GM20431 (cell line): ENCODE measurements at regions not wholly inside any gene's neighbourhood (a gene's known extent, or its start where the extent isn't known, plus 50 kb on each side); places are given as distances from the start of the nearest gene placed in this dataset.

Source experiments
- in situ Hi-C: fragments of 300-500 bp; cut with MseI, MboI; formaldehyde crosslinking; loops from one replicate; pipeline ENCODE4 v1.15.0; 2020; ENCODE audit warnings: low sequenced_read_pairs; ENCODE audit not compliant: unreplicated experiment

DNA sequence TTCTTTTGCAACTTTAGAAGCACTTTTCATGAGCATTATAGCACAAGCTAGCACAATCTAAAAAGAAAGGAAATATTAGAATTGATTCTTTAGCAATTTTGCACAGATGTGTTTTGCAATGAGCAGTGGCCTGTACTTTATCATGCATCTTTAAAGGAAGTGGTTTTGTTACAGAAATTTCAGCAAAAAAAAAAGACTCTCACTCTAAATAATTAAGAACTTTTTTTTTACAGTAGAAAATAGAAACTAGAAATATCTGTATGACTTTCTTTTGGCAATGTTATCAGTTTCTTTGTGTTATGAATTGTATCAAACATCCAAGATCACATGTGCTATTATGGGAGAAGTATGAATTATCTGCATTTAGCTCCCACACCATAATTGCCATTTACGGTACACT, 195.7 kb upstream of the KLF6 start:
- in situ Hi-C loops, result no loop called here

DNA sequence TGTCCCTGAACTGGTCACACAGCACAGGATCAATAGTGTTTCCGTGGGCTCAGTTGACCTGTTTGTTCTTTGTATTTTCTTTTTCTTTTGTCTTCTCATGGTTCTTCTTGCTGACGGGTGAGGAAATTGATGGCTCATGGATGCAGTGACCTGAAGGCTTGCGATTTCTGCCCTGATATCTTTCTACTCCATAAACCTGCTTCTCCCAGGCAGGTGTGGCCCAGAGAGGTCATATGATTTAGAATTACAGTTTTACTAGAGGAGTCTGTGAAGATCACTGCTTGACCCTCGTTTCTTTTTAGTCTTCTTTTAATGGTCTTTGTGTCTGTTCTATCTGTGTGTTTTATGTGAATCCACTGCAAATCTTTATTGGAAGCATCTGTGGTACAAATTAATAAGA, 195.1 kb upstream of the KLF6 start:
- in situ Hi-C loops, result no loop called here

DNA sequence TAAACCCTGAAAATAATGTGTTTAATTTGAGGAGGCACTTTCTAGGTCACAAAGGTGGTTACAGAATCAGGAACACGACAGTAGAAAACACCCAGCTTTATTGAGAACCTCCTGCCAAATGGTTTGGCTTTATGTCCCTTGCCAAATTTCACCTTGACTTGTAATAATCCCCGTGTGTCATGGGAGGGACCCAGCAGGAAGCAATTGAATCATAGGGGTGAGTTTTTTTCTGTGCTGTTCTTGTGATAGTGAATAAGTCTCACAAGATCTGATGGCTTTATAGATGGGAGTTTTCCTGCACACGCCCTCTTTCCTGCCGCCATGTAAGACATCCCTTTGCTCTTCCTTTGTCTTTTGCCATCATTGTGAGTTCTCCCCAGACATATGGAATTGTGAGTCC, 193.8 kb upstream of the KLF6 start:
- in situ Hi-C loops, result no loop called here

DNA sequence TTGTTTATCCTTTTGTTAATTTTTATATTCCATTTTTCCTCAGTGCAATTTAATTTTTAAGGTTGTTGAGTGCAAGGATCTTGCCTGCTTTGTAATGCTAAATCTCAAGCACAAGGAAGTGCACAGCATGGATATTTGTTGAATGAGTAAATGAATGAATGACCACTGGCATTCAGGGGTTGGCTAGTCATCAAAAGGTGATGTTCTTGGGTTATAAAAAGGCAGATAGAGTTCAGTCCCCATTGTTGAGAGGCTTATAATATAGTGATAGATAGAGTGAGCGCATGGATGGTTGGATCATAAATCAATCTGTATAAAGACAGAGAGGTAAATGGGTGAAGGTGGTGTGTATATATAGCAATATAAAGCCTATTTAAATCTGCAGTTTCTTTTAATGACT, 193.2 kb upstream of the KLF6 start:
- in situ Hi-C loops, result no loop called here

DNA sequence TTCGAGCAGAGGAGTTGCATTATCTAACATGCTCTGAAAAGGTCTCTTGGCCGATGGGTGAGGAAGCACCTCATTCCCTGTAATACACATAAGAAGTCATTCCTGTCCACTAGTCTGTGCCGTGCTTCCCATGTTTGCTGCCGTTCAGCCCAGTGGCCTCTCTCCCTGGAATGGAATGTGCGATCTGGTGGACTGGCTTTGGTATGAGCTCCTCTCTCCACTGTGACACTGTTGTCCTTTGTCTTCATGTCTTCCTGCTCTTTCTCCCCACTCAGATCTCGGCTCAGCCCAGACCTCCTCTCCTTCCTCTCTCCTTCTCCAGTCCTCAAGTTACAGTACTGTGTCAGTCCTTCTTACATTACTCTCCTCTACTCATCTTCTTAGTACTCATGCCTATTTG, 192.8 kb upstream of the KLF6 start:
- in situ Hi-C loops, result no loop called here

DNA sequence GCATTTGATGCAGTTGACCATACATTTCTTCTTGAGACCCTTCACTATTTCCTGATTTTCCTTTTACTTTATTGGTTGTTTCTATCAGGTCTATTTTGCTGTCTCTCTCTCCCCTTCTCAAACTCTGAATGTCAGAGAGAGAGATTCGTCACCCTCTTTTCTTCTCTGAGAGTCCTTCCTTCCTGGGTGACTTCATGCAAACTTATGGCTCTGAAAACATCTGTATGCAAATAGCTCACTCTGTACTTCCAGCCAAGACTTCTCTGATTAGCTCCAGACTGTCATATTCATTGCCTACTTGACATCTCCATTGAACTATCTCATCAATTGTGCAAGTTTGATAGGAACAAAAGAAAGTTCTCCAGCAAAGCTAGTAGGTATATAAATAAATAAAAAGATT, 191.7 kb upstream of the KLF6 start:
- in situ Hi-C loops, result no loop called here

DNA sequence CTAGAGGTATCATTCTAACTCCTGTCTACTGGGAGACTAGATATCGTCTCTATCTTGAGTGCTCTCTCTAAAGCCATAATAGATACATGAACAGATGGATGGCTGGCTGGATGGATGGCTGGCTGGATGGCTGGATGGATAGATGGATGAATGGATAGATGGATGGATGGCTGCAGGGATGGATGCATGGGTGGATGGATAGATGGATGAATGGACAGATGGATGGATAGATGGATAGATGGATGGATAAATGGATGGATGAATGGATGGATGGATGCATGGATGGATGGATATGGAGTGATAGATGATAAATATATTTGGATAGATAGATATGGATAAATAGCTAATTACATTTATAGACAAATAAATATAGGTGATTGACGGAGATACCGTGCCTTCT, 191.2 kb upstream of the KLF6 start:
- in situ Hi-C loops, result no loop called here

DNA sequence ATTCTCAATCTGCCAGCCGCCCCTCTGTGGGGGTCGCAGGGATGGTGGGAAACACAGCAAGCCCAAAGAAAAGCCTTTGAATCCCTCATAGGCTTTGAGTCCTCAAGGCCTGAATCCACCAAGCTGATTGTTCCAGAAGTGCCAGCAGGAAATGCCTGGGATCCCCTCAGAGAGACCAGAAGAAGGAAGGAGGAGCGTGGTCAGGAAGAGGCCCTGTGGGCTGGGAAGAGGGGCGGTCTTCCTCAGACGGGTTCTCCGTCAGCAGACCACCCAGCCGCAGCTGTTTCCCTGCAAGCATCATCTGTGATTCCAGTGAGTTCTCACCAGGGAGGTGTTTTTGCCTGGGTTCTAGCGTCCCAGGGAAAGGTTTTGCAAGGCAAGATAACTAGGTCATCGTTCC, 190.0 kb upstream of the KLF6 start:
- in situ Hi-C loops, result no loop called here

DNA sequence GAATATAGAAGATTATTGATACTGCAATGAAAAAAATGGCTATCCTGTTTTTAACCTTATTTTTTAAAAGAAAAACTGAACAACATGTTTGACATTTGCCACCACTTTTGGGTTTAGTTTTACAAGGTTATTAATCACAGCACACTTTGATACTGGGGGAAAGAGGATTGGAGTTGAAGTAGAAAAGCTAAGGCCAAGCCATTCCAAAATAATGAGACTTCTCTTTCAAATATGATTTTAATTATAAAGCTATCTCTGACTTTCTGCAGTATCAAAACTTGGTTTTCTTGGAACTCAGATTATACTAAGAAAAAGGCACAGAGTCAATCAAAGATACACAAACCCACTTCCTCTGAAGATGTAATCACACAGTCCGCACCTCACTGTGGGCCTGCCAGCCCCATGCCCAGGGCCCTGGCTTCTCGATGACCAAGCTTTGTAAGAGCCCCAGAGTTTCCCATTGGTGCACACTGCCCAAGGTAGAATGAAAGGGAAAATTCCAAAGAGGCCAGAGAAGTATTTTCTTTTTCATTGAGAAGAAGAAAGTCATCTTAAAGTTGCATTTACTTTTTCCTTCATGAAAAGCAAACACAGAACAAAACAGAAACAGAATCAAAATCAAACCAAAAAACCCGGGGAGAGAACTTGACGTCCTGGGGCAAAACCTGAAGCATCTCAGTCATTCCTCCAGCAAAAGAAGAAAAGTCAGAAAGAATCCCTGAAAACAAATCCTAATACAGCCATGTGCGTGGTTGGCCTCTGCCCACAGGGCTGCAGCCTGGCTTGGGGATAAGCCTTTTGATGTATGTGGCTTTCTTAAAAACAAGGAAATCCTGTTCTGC, 187.7 kb upstream of the KLF6 start:
- in situ Hi-C loops, result no loop called here

DNA sequence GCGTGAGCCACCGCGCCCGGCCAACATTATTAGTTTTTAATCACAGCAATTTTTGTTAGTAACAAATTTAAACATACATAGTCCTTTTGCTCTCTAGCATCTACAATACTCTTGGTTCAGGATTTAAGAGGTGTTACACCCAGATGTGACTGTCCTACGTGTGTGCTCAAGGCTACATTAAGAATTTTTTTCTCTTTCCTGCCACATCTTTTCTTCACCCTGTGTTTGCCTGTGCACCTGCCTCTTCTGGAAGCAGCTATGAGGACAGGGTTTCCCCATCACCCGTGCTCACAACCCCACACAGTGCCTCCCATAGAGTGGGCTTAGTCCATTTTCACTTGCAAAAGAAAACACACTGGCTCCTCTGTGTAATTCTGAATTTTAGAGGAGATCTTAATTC, 186.7 kb upstream of the KLF6 start:
- in situ Hi-C loops, result no loop called here

DNA sequence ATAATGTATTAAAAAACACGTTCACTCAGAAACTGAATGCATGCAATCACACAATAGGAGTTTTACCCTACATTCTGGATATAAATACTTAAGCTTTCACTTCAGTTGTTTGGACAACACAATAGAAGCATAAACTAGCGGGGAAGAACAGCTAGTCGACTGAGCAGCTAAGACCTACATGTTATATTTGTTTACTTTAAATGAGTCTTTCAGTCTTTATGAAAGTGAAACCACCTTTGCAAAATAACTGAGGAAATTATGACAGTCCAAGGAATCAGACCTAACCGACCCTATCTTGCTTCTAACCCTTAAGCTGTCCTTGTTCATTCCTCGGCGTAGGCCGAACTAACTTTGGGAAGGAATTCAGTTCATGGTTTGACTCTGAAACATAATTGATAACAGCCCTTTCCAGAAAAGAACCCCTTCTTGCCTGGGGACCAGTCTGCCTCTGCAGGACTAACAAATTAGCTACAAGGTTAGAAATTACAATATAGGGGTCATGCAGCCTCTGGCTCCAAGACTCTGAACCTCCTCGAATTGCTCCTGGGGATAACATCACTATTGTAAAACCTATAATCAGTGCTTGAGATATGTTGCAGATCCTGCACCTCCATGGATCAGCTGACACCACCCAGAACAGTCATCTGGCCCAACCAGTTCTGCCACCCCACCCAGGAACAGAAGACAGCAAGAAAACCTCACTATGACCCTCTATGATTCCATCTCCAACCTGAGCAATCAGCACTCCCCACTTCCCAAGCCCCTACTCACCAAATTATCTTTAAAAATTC, 185.1 kb upstream of the KLF6 start:
- in situ Hi-C loops, result no loop called here

DNA sequence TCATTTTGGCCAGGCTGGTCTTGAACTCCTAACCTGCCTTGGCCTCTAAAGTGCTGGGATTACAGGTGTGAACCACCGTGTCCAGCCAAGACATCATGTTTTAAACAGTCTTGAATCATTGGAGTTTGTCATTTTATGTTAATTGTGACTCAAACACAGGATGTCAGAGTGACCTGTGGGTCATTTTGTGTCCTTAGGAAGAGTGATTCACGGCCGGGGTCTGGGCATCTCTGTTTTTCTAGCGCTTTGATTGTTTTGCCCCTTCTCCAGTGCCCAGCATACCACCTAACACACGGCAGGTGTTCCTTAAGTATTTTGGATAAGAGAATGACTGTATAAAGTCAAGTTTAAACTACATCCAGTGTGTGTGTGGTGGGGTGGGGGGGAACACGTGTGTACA, 183.7 kb upstream of the KLF6 start:
- in situ Hi-C loops, result no loop called here

DNA sequence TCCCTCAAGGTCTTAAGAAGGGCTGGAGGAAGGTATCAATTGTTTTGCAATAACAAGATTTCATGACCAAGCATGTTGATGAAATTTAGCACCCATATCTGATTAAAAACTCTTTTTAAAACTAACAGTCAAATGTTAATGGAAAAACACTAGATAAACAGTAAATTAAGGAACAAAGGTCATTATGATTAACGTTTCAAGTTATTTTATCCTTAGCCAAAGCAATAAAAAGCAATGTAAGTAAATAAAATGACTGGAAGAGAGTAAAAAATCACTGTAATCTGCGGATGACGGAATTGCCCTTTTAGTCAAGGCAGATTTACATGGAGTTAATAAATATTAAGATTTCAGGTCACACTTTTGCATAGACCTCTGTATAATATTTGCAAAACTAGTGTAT, 179.5 kb upstream of the KLF6 start:
- in situ Hi-C loops, result no loop called here

DNA sequence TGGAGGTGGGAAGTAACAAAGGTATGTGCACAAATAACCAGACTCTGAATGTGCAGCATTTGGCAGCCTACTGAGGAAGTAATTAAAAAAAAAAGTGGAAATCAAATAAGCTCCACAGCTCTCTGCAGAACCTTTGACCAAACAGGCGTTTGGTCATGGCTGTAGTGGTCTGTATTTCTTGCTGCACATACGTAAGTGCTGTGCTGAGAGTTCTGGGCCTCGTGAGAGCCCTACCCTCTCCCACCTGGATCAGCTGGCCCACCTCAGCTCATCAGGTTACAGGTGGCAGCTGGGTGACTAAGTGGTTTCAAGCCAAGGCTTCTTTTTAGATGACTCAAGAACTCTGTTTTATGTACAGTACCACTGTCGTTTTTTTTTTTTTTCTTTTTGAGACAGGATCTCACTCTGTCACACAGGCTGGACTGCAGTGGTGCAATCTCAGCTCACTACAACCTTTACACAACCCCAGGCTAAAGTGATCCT, 178.2 kb upstream of the KLF6 start:
- in situ Hi-C loops, result no loop called here

DNA sequence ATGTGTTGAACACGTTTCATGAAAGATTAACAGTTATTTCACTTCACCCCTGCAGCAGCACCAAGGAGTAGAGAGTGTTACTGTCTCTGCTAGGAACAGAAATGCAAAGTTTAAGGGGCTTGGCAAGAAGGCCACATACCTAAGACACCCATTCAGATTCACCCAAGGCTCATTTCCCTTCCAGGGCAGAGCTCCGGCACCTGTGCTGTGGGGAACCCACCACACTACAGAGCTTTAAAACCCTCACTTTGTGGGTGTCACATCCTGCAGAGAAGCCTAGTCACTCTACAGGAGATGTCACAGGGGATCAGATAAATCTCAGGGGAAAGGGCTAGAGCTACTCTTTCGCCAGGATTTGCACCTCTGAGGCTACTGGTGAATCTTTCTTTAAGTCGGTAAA, 176.1 kb upstream of the KLF6 start:
- in situ Hi-C loops, result no loop called here

DNA sequence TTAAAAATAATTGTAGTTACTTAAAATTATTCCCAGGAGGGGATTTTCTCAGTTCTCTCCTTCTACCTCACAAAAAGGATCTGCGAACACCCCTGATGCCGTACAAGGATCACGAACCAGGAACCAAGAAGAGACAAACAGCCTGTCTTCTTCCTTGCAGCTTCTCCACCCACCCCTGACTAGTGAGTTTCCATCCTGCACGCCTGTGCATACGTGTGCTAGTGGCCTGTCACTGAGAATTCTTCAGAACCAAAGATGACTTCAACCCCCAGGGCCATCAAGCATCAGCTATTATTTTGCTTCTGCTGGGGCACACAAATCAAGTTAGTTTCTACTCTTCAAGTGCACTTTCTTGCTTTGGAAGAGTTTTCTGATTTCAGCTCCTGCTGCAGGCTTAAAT, 175.5 kb upstream of the KLF6 start:
- in situ Hi-C loops, result no loop called here

DNA sequence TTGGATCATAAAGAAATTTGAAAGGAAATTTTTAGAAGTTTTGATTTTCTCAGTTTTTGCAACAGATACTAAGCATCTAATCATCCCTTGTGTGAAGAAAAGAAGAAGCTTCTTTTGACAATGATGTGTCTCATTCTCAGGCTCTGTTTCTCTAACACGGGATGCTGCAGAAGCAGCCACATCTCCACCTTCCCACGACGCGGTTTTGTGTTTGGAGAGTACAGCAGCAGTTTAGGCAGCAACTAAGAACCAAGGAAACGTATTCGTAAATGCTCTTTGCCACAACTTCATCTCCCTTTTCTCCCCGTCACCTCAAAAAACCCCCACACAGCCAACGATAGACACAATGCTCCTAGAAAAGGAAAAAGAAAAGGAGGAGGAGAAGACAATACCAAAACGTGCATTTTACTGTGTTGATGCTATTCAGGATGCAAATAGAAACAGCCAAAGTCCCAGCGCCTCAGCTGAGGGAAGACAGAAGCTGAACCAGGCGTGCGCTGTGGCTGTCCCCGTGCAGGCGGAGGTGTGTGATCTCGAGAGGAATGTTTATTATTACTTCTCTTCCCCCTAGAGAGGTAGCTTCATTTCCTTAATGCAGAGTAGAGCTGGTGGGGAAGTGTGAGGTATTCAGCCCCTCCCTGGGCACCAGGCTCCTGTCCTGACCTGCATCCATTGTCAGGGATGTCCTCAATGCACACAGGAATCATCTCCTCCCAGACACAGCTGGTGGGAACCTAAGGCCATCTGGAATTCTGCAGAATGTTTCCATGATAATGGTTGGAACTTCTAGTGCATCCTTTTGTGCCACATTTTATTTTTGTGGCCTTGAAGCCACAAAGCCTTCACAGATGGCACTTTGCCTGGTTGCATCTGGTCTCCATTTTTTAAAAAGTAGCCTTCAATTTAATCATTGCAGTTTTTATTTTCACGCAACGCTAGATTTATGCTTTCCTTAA, 174.6 kb upstream of the KLF6 start:
- in situ Hi-C loops, result no loop called here

DNA sequence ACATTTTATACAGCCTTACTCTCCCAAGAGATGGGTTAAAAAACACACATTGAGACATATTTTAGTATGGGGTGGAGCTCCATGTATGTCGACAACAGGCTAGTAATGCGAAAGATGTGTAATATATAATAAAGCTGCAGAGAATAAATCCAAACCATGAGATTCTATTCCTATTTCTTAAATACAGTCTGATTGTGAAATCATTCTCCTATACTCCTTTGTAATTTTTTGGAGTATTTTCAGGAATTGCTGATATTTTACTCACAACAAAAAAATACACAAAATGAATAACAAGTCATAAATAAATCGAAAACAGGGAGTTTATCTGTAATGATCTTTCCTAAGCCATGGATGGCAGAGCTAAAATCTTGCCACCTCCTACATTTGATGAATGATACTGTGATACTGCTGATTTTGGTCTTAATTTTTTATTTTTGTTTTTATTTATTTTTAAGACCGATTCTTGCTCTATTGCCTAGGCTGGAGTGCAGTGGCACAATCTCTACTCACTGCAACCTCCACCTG, 173.5 kb upstream of the KLF6 start:
- in situ Hi-C loops, result no loop called here

DNA sequence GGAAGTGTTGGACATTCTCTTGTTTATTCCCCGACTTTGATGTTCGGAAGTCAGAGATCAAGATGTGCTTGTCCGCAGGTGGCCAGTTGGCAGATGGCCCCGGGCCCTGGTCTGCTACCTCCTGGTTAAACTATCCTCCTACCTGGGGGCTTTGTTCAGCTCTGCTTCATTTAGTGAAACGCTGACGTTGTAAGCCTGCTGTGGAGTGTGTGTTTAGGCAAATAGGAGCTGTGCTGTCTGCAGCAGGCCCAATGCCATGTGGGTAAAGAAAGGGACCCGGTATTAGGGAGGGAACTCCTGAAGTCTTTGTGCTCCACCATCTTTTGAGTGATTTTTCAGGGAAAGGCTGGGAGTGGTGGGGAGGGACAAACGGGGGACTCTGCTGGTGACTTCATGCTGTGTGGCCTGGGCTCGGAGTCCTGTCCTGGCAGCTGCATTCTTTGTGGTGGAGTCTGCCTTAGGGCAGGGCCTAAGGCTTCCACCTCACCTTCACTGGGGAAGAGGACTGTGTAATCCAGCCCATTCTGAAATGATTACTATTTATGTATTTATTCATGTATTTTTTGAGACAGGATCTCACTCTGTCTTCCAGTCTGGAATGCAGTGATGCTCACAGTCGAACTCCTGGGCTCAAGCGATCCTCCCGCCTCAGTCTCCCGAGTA, 171.1 kb upstream of the KLF6 start:
- in situ Hi-C loops, result no loop called here

DNA sequence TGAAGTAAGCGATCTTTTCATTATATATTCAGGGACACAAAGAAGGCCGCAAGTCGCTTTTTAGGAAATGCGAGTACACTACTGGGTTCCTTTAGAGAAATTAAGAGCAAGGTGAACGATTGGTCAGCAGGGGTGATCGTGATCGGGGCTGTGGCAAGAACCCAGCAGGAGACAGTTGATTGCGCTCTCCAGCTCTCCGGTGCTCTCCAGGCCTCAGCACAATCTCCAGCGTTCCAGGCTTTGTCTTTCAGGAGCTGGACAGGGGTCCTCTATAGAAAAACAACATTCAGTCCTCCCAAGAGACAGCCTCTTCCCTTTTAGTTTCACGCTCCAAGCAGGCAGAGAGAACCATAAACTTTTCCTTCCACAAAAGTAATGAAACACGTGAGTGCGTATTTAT, 170.5 kb upstream of the KLF6 start:
- in situ Hi-C loops, result no loop called here
